Transverse colon (tissue), 4 donors: ENCODE measurements at regions not wholly inside any gene's neighbourhood (a gene's known extent, or its start where the extent isn't known, plus 50 kb on each side); places are given as distances from the start of the nearest gene placed in this dataset.

ENCODE experiments used
- POLR2A ChIP-seq: fragments of 450-650 bp; IDR thresholded peaks from one replicate; pipeline ENCODE4 v1.6.1; 2016; ENCODE audit warnings: antibody characterized with exemption, mild to moderate bottlenecking, moderate library complexity
- POLR2AphosphoS5 ChIP-seq, 3 donors: sonication (generic); formaldehyde crosslinking; IDR thresholded peaks; one replicate each; pipeline ENCODE4 v1.6.1; 2016; ENCODE audit warnings: antibody characterized with exemption in 3 of 3
- TF ChIP-seq, protein P1 (sequence below), 5 experiments: fragments of 200-600 bp in 3 of 5; fragments of 450-650 bp in 2 of 5; sonication (generic) in 3 of 5; IDR thresholded peaks; 1 replicate in 2 of 5; 2 replicates in 3 of 5; pipeline ENCODE4 v1.5.1; 2016 to 2017; ENCODE audit warnings: antibody characterized with exemption in 5 of 5, inconsistent platforms in 3 of 5, mild to moderate bottlenecking in 2 of 5, moderate library complexity in 1 of 5

DNA sequence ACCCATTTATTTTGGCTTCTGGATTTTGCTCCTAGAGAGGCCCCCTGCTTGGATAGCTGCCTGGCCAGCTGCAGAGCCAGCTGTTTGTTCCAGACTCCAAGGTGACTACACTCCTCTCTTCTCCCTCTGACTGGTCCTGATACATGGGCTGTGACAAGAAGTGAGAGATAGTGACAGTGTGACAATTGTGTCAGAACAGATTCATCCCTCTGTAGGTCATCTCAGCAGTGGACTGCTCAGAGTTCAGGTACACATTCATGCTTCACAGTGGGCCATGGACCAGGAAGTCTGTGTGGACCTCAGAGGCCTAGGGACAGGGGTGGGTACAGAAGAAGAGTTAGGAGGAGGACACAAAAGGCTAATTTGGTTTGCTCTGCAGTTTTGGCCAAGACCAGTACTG, 188.2 kb upstream of the MKLN1 start:
- TF ChIP-seq, protein P1, sequence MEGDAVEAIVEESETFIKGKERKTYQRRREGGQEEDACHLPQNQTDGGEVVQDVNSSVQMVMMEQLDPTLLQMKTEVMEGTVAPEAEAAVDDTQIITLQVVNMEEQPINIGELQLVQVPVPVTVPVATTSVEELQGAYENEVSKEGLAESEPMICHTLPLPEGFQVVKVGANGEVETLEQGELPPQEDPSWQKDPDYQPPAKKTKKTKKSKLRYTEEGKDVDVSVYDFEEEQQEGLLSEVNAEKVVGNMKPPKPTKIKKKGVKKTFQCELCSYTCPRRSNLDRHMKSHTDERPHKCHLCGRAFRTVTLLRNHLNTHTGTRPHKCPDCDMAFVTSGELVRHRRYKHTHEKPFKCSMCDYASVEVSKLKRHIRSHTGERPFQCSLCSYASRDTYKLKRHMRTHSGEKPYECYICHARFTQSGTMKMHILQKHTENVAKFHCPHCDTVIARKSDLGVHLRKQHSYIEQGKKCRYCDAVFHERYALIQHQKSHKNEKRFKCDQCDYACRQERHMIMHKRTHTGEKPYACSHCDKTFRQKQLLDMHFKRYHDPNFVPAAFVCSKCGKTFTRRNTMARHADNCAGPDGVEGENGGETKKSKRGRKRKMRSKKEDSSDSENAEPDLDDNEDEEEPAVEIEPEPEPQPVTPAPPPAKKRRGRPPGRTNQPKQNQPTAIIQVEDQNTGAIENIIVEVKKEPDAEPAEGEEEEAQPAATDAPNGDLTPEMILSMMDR (IDR thresholded peaks at IDR 0.05): no peak
- TF ChIP-seq POLR2A (no peak), POLR2AphosphoS5 (IDR thresholded peaks at IDR 0.05) (no peak)
